ENCODE measurements at regions not wholly inside any gene's neighbourhood (a gene's known extent, or its start where the extent isn't known, plus 50 kb on each side); places are given as distances from the start of the nearest gene placed in this dataset.

- H3K9ac ChIP-seq (ENCODE audit: insufficient read length, low read depth): no peak overlapping the region
- DNase-seq (ENCODE audit: low read depth, low spot score): no peak
- no peaks in the 10 kb centered on the region for H3K4me1 ChIP-seq (ENCODE audit: insufficient read depth, insufficient read length)
- no peak for TF ChIP-seq SUZ12 (IDR thresholded peaks at IDR 0.05; ENCODE audit: extremely low read depth, insufficient read depth, insufficient read length)
- no peak for TF ChIP-seq YY1 (IDR thresholded peaks at IDR 0.05; ENCODE audit: insufficient read depth, insufficient read length)
- TF ChIP-seq ZNF274 (IDR thresholded peaks at IDR 0.05; ENCODE audit: low read depth, low read length): no peak
- H3K27me3 ChIP-seq (ENCODE audit: insufficient read depth, insufficient read length): no peaks in the 10 kb centered on the region
- H3K36me3 ChIP-seq (ENCODE audit: insufficient read depth, insufficient read length, low read length): no peaks in the 10 kb centered on the region
- no peaks in the 10 kb centered on the region for H3K9me3 ChIP-seq (ENCODE audit: insufficient read depth, low read length)
- no peak overlapping the region for H3K4me3 ChIP-seq (ENCODE audit: insufficient read length, low read depth)
Observed at GRCh38 chr10:2296179-2296891, 559.0 kb upstream of the ADARB2 start.

GRCh38 chr10:2294739-2295138 is 557.4 kb upstream of the ADARB2 start:
- Histone ChIP-seq H3K9ac (ENCODE audit: insufficient read length, low read depth) (no peak overlapping the region), H3K36me3 (ENCODE audit: insufficient read depth, insufficient read length, low read length) (no peaks in the 10 kb centered on the region), H3K4me3 (ENCODE audit: insufficient read length, low read depth) (no peak overlapping the region), H3K27me3 (ENCODE audit: insufficient read depth, insufficient read length) (no peaks in the 10 kb centered on the region), H3K9me3 (ENCODE audit: insufficient read depth, low read length) (no peaks in the 10 kb centered on the region), H3K4me1 (ENCODE audit: insufficient read depth, insufficient read length) (no peaks in the 10 kb centered on the region)
- TF ChIP-seq SUZ12 (IDR thresholded peaks at IDR 0.05; ENCODE audit: extremely low read depth, insufficient read depth, insufficient read length): no peak
- no peak for TF ChIP-seq ZNF274 (IDR thresholded peaks at IDR 0.05; ENCODE audit: low read depth, low read length)
- no peak for TF ChIP-seq YY1 (IDR thresholded peaks at IDR 0.05; ENCODE audit: insufficient read depth, insufficient read length)
- no peak for DNase-seq (ENCODE audit: low read depth, low spot score)

GRCh38 chr10:2284071-2284470 is 546.7 kb upstream of the ADARB2 start:
- H3K27me3 ChIP-seq (ENCODE audit: insufficient read depth, insufficient read length): no peaks in the 10 kb centered on the region
- no peak overlapping the region for H3K4me3 ChIP-seq (ENCODE audit: insufficient read length, low read depth)
- H3K9ac ChIP-seq (ENCODE audit: insufficient read length, low read depth): no peak overlapping the region
- no peak for TF ChIP-seq ZNF274 (IDR thresholded peaks at IDR 0.05; ENCODE audit: low read depth, low read length)
- TF ChIP-seq SUZ12 (IDR thresholded peaks at IDR 0.05; ENCODE audit: extremely low read depth, insufficient read depth, insufficient read length): no peak
- no peak for TF ChIP-seq YY1 (IDR thresholded peaks at IDR 0.05; ENCODE audit: insufficient read depth, insufficient read length)
- no peaks in the 10 kb centered on the region for H3K9me3 ChIP-seq (ENCODE audit: insufficient read depth, low read length)
- DNase-seq (ENCODE audit: low read depth, low spot score): no peak
- no peaks in the 10 kb centered on the region for H3K36me3 ChIP-seq (ENCODE audit: insufficient read depth, insufficient read length, low read length)
- no peaks in the 10 kb centered on the region for H3K4me1 ChIP-seq (ENCODE audit: insufficient read depth, insufficient read length)

- H3K9ac ChIP-seq (ENCODE audit: insufficient read length, low read depth): no peak overlapping the region
- no peaks in the 10 kb centered on the region for H3K36me3 ChIP-seq (ENCODE audit: insufficient read depth, insufficient read length, low read length)
- no peak overlapping the region for H3K4me3 ChIP-seq (ENCODE audit: insufficient read length, low read depth)
- H3K4me1 ChIP-seq (ENCODE audit: insufficient read depth, insufficient read length): no peaks in the 10 kb centered on the region
- H3K9me3 ChIP-seq (ENCODE audit: insufficient read depth, low read length): no peaks in the 10 kb centered on the region
- no peaks in the 10 kb centered on the region for H3K27me3 ChIP-seq (ENCODE audit: insufficient read depth, insufficient read length)
- TF ChIP-seq YY1 (IDR thresholded peaks at IDR 0.05; ENCODE audit: insufficient read depth, insufficient read length) (no peak), ZNF274 (IDR thresholded peaks at IDR 0.05; ENCODE audit: low read depth, low read length) (no peak), SUZ12 (IDR thresholded peaks at IDR 0.05; ENCODE audit: extremely low read depth, insufficient read depth, insufficient read length) (no peak)
- no peak for DNase-seq (ENCODE audit: low read depth, low spot score)
Observed at GRCh38 chr10:2282202-2282601, 544.9 kb upstream of the ADARB2 start.

- DNase-seq (ENCODE audit: low read depth, low spot score): no peak
- Histone ChIP-seq H3K4me3 (ENCODE audit: insufficient read length, low read depth) (no peak overlapping the region), H3K4me1 (ENCODE audit: insufficient read depth, insufficient read length) (no peaks in the 10 kb centered on the region), H3K36me3 (ENCODE audit: insufficient read depth, insufficient read length, low read length) (no peaks in the 10 kb centered on the region), H3K27me3 (ENCODE audit: insufficient read depth, insufficient read length) (no peaks in the 10 kb centered on the region), H3K9me3 (ENCODE audit: insufficient read depth, low read length) (no peaks in the 10 kb centered on the region), H3K9ac (ENCODE audit: insufficient read length, low read depth) (no peak overlapping the region)
- TF ChIP-seq YY1 (IDR thresholded peaks at IDR 0.05; ENCODE audit: insufficient read depth, insufficient read length): no peak
- no peak for TF ChIP-seq ZNF274 (IDR thresholded peaks at IDR 0.05; ENCODE audit: low read depth, low read length)
- no peak for TF ChIP-seq SUZ12 (IDR thresholded peaks at IDR 0.05; ENCODE audit: extremely low read depth, insufficient read depth, insufficient read length)
Observed at GRCh38 chr10:2280713-2281300, 543.5 kb upstream of the ADARB2 start.

- TF ChIP-seq SUZ12 (IDR thresholded peaks at IDR 0.05; ENCODE audit: extremely low read depth, insufficient read depth, insufficient read length) (no peak), YY1 (IDR thresholded peaks at IDR 0.05; ENCODE audit: insufficient read depth, insufficient read length) (no peak), ZNF274 (IDR thresholded peaks at IDR 0.05; ENCODE audit: low read depth, low read length) (no peak)
Observed at GRCh38 chr10:2279711-2280110, 542.4 kb upstream of the ADARB2 start.

GRCh38 chr10:2278363-2278762 is 541.0 kb upstream of the ADARB2 start:
- no peaks in the 10 kb centered on the region for H3K4me1 ChIP-seq (ENCODE audit: insufficient read depth, insufficient read length)
- DNase-seq (ENCODE audit: low read depth, low spot score): no peak
- TF ChIP-seq YY1 (IDR thresholded peaks at IDR 0.05; ENCODE audit: insufficient read depth, insufficient read length): no peak
- TF ChIP-seq SUZ12 (IDR thresholded peaks at IDR 0.05; ENCODE audit: extremely low read depth, insufficient read depth, insufficient read length): no peak
- TF ChIP-seq ZNF274 (IDR thresholded peaks at IDR 0.05; ENCODE audit: low read depth, low read length): no peak
- no peaks in the 10 kb centered on the region for H3K36me3 ChIP-seq (ENCODE audit: insufficient read depth, insufficient read length, low read length)
- H3K9ac ChIP-seq (ENCODE audit: insufficient read length, low read depth): no peak overlapping the region
- H3K27me3 ChIP-seq (ENCODE audit: insufficient read depth, insufficient read length): no peaks in the 10 kb centered on the region
- peaks cover 5% of the 10 kb centered on the region; the same call in 1 of the 2 replicates for H3K9me3 ChIP-seq (ENCODE audit: insufficient read depth, low read length)
- H3K4me3 ChIP-seq (ENCODE audit: insufficient read length, low read depth): no peak overlapping the region

More at GRCh38 chr10:2279711-2280110, 542.4 kb upstream of the ADARB2 start:
- Histone ChIP-seq H3K9ac (ENCODE audit: insufficient read length, low read depth) (no peak overlapping the region), H3K9me3 (ENCODE audit: insufficient read depth, low read length) (no peaks in the 10 kb centered on the region), H3K27me3 (ENCODE audit: insufficient read depth, insufficient read length) (no peaks in the 10 kb centered on the region), H3K4me1 (ENCODE audit: insufficient read depth, insufficient read length) (no peaks in the 10 kb centered on the region), H3K36me3 (ENCODE audit: insufficient read depth, insufficient read length, low read length) (no peaks in the 10 kb centered on the region), H3K4me3 (ENCODE audit: insufficient read length, low read depth) (no peak overlapping the region)
- DNase-seq (ENCODE audit: low read depth, low spot score): no peak

All from NT2/D1 (cell line).